NCI-H2196 (cell line): ENCODE measurements at regions not wholly inside any gene's neighbourhood (a gene's known extent, or its start where the extent isn't known, plus 50 kb on each side); places are given as distances from the start of the nearest gene placed in this dataset.

Source experiments
- DNase-seq: peaks from one replicate; lab custom pipeline; 2025; ENCODE audit not compliant: unreplicated experiment; lab: John Stamatoyannopoulos, UW

DNA sequence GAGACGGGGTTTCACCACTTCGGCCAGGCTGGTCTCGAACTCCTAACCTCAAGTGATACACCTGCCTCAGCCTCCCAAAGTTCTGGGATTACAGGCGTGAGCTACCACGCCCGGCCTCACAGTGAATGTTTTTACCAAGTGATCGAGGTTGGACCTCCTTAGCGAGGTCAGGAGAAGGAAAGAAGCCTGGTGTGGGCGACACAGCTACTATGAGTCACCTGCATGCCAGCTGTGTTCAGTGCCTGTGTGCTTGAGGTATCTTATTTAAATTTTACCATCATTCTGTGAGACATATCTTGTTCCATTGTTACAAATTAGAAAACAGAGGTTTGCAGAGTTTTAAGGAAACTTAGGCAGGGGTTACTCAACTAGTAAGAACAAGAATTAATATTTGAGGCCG is 174.8 kb upstream of the DYNLRB2 start:
- DNase-seq: no peak

DNA sequence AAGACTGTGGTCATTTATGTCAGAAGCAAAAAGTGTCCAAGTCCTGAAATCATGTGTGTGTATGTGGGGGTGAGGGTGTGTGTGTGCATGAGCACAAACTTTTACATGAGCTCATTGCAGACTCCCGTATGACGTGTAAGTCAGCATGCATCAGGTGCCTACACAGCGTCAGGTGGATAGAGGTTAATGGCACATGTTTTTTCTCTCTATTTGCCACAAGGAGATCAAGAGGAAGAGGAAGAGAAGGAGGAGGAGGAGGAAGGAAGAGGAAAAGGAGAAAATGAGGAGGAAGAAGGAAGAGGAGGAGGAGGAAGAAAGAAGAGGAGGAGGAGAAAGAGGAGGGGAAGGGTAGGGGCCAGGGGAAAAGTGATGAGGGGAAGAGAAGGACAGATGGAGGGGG is 178.0 kb upstream of the DYNLRB2 start:
- no peak for DNase-seq

DNA sequence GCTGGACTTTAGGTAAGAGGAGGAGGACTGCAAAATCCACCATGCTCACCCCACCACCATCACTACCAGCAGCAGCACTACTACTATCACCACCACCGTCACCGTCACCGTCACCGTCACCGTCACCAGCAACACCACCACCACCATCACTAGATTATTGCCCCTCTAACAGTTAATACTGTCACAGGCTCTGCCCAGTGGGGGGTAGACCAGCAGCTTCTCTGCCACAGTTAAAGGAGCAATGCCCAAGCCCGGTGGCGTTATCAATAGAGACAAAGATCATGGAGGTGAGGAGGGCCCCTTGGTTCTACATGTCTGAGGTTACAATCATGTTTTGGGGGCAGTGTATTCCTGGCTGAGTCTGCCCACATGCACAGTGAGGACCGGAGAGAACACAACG is 184.4 kb upstream of the DYNLRB2 start:
- DNase-seq: no peak

- no peak for DNase-seq
These were observed 185.5 kb upstream of the DYNLRB2 start for GRCh38 chr16:80355335-80355734.

GRCh38 chr16:80350061-80350460 is 190.7 kb upstream of the DYNLRB2 start:
- DNase-seq: no peak

DNA sequence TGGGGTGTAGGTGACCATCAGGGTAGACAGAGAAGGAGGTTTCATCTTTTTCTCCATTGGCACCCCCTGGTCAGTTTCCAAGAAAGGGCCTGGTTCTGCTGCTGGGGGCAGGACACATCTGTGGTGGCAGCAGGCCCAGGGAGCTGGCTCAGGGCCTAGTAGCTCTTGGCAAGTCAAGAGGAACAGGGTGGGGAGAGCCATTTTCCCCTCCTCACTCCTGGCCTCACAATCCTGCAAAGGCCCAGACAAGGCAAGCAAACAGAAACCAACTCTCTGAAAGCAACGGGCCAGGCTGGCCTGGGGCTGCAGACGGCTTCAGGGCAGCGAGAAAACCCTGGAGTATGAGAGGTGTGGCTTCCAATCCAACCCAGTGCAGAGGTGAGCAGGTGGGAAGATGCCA is 192.9 kb upstream of the DYNLRB2 start:
- DNase-seq: no peak

DNA sequence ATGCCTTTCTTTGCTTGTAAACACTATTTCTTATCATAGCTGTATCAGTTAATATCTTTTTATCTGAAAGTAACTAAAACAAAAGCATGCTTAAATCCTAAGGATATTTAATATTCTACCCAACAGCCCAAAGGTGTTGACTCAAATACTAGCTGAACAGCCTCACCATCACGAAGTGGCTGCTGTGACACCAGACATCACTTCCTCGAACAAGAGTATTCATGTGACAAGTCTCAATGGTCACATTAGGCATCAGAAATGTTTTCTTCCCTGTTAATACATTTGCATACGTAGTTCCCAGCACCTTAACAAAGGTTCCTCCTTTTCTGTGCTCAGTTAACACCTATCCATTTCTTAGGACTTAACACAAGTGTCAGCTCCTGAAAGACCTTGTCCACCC is 193.8 kb upstream of the DYNLRB2 start:
- no peak for DNase-seq

DNA sequence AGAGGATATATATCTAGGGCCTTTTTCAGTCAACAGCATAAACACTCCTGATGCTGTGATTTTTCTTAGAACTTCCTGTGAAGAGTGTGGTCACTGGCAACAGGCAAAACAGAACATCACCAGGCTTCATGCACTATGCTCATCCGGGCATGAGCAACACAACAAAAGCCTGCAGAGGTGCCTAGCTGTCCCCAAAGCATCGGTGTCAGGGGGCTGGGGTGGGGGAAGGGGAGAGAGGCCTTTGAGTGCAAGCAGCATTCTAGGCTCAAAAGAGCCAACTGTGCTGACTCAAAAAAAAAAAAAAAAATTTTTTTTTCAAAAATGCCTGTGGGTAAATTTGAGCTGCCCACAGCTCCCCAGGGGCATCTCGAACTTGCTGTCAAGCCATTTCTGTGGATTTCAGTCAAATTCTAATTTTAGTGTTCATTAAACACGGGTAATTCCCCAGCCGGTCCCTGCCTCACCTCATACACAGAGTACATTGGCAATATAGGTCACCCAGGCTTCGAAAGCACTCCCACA is 194.6 kb upstream of the DYNLRB2 start:
- DNase-seq: no peak

DNA sequence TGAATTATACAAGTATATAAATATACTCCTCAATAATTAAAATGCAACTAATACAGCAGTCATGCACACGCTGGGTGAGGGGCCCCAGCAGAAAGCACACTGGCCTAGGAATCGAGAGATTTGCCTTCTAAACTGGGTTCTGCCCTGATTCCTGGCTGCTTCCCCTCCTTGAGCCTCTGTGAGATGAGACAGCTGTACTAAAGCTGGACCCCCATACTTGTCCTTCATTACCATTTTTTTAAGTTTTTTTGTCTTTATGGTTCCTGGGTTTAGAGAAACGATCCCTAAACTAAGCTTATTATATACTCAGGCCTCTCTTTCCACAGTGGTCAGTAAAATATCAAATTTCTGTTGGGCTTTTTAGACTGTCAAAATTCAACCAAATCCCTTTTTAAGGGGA is 195.1 kb upstream of the DYNLRB2 start:
- DNase-seq: no peak

DNA sequence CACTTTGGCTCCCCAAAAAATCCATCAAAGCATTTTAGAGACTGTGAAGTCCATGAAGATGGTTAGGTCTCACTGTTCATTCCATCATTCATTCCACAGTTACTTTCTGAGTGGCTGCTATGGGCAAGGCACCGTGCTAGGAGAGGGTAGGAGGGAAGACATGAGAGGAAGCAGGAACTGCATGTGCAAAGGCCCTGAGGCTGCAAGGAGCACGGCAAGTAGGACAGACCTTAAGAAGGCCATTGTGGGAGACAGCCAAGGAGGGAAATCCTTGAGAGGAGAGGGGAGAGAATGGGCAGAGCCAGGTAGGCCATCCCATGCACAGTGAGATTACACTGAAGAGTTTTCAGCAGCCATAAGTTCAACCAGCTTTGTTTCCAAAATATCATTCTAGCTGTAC is 196.2 kb upstream of the DYNLRB2 start:
- DNase-seq: no peak

- no peak for DNase-seq
These were observed 199.5 kb upstream of the DYNLRB2 start for GRCh38 chr16:80341263-80341662.

DNA sequence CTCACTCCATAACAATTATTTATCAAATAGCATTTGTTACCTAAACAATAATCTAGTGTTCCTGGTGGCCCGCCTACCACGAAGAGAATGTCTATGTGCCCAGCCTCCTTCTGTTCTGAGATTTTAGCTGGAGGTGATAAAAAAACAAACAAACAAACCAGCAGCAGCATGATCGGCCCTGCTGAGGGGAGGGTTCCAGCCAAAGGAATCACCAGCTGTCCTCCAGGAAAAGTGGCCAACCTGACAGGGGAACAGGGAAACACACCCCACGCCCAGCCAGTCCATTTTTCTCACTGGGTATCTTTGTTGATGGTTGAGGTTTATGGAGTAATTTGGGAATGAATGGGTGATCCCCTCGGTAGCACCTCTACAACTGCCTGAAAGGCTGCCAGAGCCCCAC is 203.0 kb upstream of the DYNLRB2 start:
- no peak for DNase-seq

DNA sequence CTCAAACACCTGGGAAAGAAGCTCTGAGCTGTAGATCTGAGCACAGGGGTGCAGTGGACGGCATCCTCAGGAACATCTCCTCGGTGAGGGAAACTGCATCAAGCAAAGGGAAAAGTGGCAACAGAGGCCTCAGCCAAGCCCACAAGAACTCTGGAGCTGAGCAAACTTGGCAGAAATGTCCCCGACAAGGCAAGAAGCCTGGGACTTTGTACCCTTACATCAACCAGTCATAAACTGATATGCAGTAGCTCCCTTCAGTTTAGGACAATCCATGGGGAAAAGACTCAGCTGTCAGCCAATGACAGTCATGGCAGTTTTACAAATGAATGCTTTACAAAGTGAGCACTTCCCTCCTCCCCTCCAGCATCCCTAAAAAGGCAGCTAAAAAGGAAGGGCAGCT is 210.0 kb upstream of the DYNLRB2 start:
- no peak for DNase-seq

GRCh38 chr16:80330150-80330549 is 210.6 kb upstream of the DYNLRB2 start:
- DNase-seq: no peak

GRCh38 chr16:80327740-80328139 is 213.1 kb upstream of the DYNLRB2 start:
- no peak for DNase-seq

- DNase-seq: no peak
These were observed 216.4 kb upstream of the DYNLRB2 start for GRCh38 chr16:80324371-80324770.

GRCh38 chr16:80323808-80324195 is 217.0 kb upstream of the DYNLRB2 start:
- no peak for DNase-seq

DNA sequence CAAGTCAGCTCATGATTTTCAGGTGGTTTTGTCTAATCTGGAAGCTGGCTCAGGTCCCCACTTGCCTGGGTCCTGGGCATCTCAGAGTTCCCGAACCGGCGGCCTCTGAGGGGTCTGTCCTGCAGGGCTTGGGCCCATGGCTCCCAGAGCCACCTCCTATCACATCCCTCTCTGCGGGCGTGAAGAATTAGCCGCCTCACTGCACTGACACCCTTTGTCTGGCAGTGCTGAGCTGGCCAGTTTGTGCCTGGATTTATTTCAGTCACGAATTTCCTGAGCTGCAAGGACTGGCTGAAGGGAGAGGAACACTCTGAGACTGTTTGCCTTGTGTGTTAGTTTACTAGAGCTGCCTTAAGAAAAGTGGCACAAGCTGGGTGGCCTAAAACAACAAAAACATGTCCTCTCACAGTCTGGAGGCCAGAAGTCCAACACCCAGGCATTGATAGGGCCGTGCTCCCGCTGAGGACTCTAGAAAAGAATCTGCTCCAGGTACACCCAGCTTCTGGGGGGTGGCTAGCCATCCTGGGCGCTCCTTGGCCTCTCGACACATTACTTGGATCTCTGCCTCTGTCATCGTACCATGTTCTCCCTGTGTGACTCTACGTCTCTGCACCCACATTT is 217.5 kb upstream of the DYNLRB2 start:
- no peak for DNase-seq

- DNase-seq: no peak
These were observed 221.6 kb upstream of the DYNLRB2 start for GRCh38 chr16:80319181-80319580.

GRCh38 chr16:80318107-80318506 is 222.7 kb upstream of the DYNLRB2 start:
- DNase-seq: no peak

- DNase-seq: no peak
These were observed 223.2 kb upstream of the DYNLRB2 start for GRCh38 chr16:80317599-80318037.

GRCh38 chr16:80317116-80317515 is 223.7 kb upstream of the DYNLRB2 start:
- no peak for DNase-seq

GRCh38 chr16:80314042-80314441 is 226.8 kb upstream of the DYNLRB2 start:
- no peak for DNase-seq
